Epithelial cell of esophagus (primary cell): ENCODE measurements at regions not wholly inside any gene's neighbourhood (a gene's known extent, or its start where the extent isn't known, plus 50 kb on each side); places are given as distances from the start of the nearest gene placed in this dataset.
"Not testable (repeated sequence)": the region's sequence is repeated elsewhere in the genome, so short reads cannot be mapped to it uniquely, and the experiment has no call there.

Experiments used
- DNase-seq: peaks from one replicate; pipeline ENCODE4 v3.0.0; 2010; ENCODE audit warnings: low read depth
- H3K4me3 ChIP-seq: 2 replicates; pipeline ENCODE4 v1.5.1; 2011; ENCODE audit warnings: mild to moderate bottlenecking, low read length, control low read depth
- CTCF ChIP-seq: IDR thresholded peaks from 2 replicates; pipeline ENCODE4 v1.5.1; 2011; ENCODE audit warnings: low read depth, mild to moderate bottlenecking, low read length, control low read depth, inconsistent platforms; ENCODE audit not compliant: insufficient read depth; ENCODE audit errors: missing control alignments

- no peak overlapping the region for H3K4me3 ChIP-seq
- TF ChIP-seq CTCF = no peak
- DNase-seq = no peak
Measured at GRCh38 chr21:22352088-22352487, 1353.9 kb downstream of the NCAM2 start.

- DNase-seq = no peak
- H3K4me3 ChIP-seq = no peak overlapping the region
- no peak for TF ChIP-seq CTCF
Measured at GRCh38 chr21:22355949-22356348, 1357.7 kb downstream of the NCAM2 start.

- no peak for DNase-seq
- TF ChIP-seq CTCF = no peak
- no peak overlapping the region for H3K4me3 ChIP-seq
Measured at GRCh38 chr21:22356663-22357062, 1358.5 kb downstream of the NCAM2 start.

- DNase-seq, H3K4me3 ChIP-seq: not testable (repeated sequence)
Measured at GRCh38 chr21:22359599-22359998, 1361.4 kb downstream of the NCAM2 start.

GRCh38 chr21:22363504-22363903 is 1365.3 kb downstream of the NCAM2 start:
- TF ChIP-seq CTCF = no peak
- H3K4me3 ChIP-seq = no peak overlapping the region
- no peak for DNase-seq

- no peak for TF ChIP-seq CTCF
- no peak overlapping the region for H3K4me3 ChIP-seq
- no peak for DNase-seq
Measured at GRCh38 chr21:22364163-22364562, 1366.0 kb downstream of the NCAM2 start.

- DNase-seq = no peak
- no peak for TF ChIP-seq CTCF
- no peak overlapping the region for H3K4me3 ChIP-seq
Measured at GRCh38 chr21:22374218-22374969, 1376.2 kb downstream of the NCAM2 start.

- DNase-seq, H3K4me3 ChIP-seq: not testable (repeated sequence)
Measured at GRCh38 chr21:22377795-22378194, 1379.6 kb downstream of the NCAM2 start.
